MM.1S (cell line): ENCODE measurements at regions not wholly inside any gene's neighbourhood (a gene's known extent, or its start where the extent isn't known, plus 50 kb on each side); places are given as distances from the start of the nearest gene placed in this dataset.

ENCODE experiments used
- DNase-seq: peaks from one replicate; pipeline ENCODE4 v3.0.0-alpha.2; 2015
- H2AFZ ChIP-seq: fragments of 300-600 bp; sonication (generic); 2 replicates; pipeline ENCODE4 v1.6.0; 2016; ENCODE audit warnings: antibody characterized with exemption, low read length
- H3F3A ChIP-seq: fragments of 300-600 bp; sonication (generic); 2 replicates; pipeline ENCODE4 v1.6.1; 2016; ENCODE audit warnings: mild to moderate bottlenecking, antibody characterized with exemption, low read length, moderate library complexity, mixed read lengths; ENCODE audit not compliant: insufficient read depth
- H3K27ac ChIP-seq: fragments of 300-600 bp; sonication (generic); 2 replicates; pipeline ENCODE4 v1.5.1; 2016; ENCODE audit warnings: mild to moderate bottlenecking, low read length
- H3K27me3 ChIP-seq: fragments of 300-600 bp; sonication (generic); replicated peaks from 2 replicates; pipeline ENCODE4 v1.6.0; 2016; ENCODE audit warnings: low read length; ENCODE audit not compliant: insufficient read depth
- H3K36me3 ChIP-seq: fragments of 300-600 bp; sonication (generic); replicated peaks from 2 replicates; pipeline ENCODE4 v1.6.1; 2016; ENCODE audit warnings: mild to moderate bottlenecking, low read length, mixed read lengths; ENCODE audit not compliant: insufficient read depth
- H3K4me1 ChIP-seq: fragments of 300-600 bp; sonication (generic); 2 replicates; pipeline ENCODE4 v1.6.1; 2016; ENCODE audit warnings: low read length, mixed read lengths
- H3K4me2 ChIP-seq: fragments of 300-600 bp; sonication (generic); 2 replicates; pipeline ENCODE4 v1.6.0; 2016; ENCODE audit warnings: low read depth, low read length
- H3K4me3 ChIP-seq: fragments of 300-600 bp; sonication (generic); 2 replicates; pipeline ENCODE4 v1.5.1; 2016; ENCODE audit warnings: low read length, mixed read lengths
- H3K79me2 ChIP-seq: fragments of 300-600 bp; sonication (generic); 2 replicates; pipeline ENCODE4 v1.6.1; 2016; ENCODE audit warnings: mixed run types, low read length, mixed read lengths
- H3K9ac ChIP-seq: fragments of 300-600 bp; sonication (generic); 2 replicates; pipeline ENCODE4 v1.6.1; 2016; ENCODE audit warnings: low read length, mixed read lengths
- H3K9me2 ChIP-seq: fragments of 300-600 bp; sonication (generic); replicated peaks from 2 replicates; pipeline ENCODE4 v1.6.1; 2016; ENCODE audit warnings: mild to moderate bottlenecking, low read length, mixed read lengths; ENCODE audit not compliant: insufficient read depth
- H3K9me3 ChIP-seq: fragments of 300-600 bp; sonication (generic); replicated peaks from 2 replicates; pipeline ENCODE4 v1.6.1; 2016; ENCODE audit warnings: mild to moderate bottlenecking, low read length, mixed read lengths; ENCODE audit not compliant: insufficient read depth
- H4K20me1 ChIP-seq: fragments of 300-600 bp; sonication (generic); 2 replicates; pipeline ENCODE4 v1.6.1; 2016; ENCODE audit warnings: mild to moderate bottlenecking, low read length, moderate library complexity, mixed read lengths; ENCODE audit not compliant: insufficient read depth
- EZH2 ChIP-seq: fragments of 300-600 bp; sonication (generic); optimal IDR thresholded peaks from 2 replicates; pipeline ENCODE3; 2017; ENCODE audit warnings: low read depth, mild to moderate bottlenecking, antibody characterized with exemption, low read length, mixed read lengths
- EZH2phosphoT487 ChIP-seq: fragments of 300-600 bp; sonication (generic); IDR thresholded peaks from 2 replicates; pipeline ENCODE4 v1.6.1; 2018; ENCODE audit warnings: antibody characterized with exemption, low read length
- TF ChIP-seq, protein P1 (sequence below): fragments of 300-600 bp; sonication (generic); IDR thresholded peaks from 2 replicates; pipeline ENCODE4 v1.5.1; 2016; ENCODE audit warnings: antibody characterized with exemption, low read length, mixed read lengths

DNA sequence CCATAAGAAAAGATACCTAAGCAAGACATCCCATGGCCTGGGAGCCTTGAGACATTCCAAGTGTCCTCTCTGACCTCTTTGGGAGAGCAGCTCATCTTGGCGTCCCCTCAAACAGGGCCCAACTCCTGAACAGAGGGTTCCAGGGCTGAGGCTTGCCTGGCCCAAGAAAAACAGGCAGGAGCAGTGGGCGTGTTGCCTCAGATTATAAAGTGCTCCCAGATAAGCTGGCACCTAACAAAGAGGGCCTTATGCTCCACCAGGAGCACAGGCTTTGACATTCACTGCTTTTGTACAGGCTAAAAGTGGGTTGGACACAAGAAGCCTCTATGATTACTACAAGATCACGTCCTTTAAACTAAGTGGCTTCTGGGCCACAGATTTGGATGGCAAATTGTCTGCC lies 193.1 kb downstream of the FGFR2 start:
- H3K9me2 ChIP-seq = no peaks in the 10 kb centered on the region
- H3K27ac ChIP-seq = no peak overlapping the region
- no peaks in the 10 kb centered on the region for H3K36me3 ChIP-seq
- no peak overlapping the region for H3K9ac ChIP-seq
- no peak overlapping the region for H3K4me3 ChIP-seq
- H3K4me1 ChIP-seq = no peaks in the 10 kb centered on the region
- no peaks in the 10 kb centered on the region for H3K27me3 ChIP-seq
- DNase-seq = no peak
- no peaks in the 10 kb centered on the region for H4K20me1 ChIP-seq
- TF ChIP-seq, protein P1, sequence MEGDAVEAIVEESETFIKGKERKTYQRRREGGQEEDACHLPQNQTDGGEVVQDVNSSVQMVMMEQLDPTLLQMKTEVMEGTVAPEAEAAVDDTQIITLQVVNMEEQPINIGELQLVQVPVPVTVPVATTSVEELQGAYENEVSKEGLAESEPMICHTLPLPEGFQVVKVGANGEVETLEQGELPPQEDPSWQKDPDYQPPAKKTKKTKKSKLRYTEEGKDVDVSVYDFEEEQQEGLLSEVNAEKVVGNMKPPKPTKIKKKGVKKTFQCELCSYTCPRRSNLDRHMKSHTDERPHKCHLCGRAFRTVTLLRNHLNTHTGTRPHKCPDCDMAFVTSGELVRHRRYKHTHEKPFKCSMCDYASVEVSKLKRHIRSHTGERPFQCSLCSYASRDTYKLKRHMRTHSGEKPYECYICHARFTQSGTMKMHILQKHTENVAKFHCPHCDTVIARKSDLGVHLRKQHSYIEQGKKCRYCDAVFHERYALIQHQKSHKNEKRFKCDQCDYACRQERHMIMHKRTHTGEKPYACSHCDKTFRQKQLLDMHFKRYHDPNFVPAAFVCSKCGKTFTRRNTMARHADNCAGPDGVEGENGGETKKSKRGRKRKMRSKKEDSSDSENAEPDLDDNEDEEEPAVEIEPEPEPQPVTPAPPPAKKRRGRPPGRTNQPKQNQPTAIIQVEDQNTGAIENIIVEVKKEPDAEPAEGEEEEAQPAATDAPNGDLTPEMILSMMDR = no peak
- TF ChIP-seq EZH2 (no peak), EZH2phosphoT487 (no peak)
- H3K9me3 ChIP-seq = no peaks in the 10 kb centered on the region
- no peaks in the 10 kb centered on the region for H3F3A ChIP-seq
- H3K79me2 ChIP-seq = no peaks in the 10 kb centered on the region
- H3K4me2 ChIP-seq = no peak overlapping the region
- no peak overlapping the region for H2AFZ ChIP-seq

DNA sequence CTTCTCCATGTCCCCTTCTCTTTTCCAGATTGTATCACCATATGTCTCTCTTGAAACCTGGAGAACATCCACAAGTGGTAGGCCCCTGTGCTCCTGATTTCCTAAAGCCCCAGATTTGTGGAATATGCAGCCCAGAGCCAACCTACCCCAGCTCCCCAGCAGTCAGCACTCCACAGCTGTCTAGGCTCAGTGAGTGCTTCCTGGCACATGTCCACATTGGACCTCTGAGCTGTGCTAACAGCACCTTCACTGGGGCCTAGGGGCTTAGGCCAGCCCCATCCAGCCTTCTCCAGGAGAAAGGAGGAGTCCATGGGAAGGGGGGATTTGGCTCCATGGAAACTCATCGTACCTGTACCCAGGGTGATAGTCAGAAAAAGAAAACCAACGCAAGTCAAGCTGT lies 192.7 kb downstream of the FGFR2 start:
- Histone ChIP-seq H2AFZ (no peak overlapping the region), H3K27ac (no peak overlapping the region), H3K9me3 (no peaks in the 10 kb centered on the region), H3K4me3 (no peak overlapping the region), H3K27me3 (no peaks in the 10 kb centered on the region), H3F3A (no peaks in the 10 kb centered on the region), H3K9ac (no peak overlapping the region), H3K79me2 (no peaks in the 10 kb centered on the region), H3K36me3 (no peaks in the 10 kb centered on the region), H4K20me1 (no peaks in the 10 kb centered on the region), H3K4me2 (no peak overlapping the region), H3K9me2 (no peaks in the 10 kb centered on the region), H3K4me1 (no peaks in the 10 kb centered on the region)
- TF ChIP-seq EZH2phosphoT487 = no peak
- TF ChIP-seq, protein P1 = no peak
- no peak for DNase-seq

- Histone ChIP-seq H3F3A (no peaks in the 10 kb centered on the region), H3K4me3 (no peak overlapping the region), H2AFZ (no peak overlapping the region), H3K4me1 (no peaks in the 10 kb centered on the region), H3K79me2 (no peaks in the 10 kb centered on the region), H3K4me2 (no peak overlapping the region), H3K9ac (no peak overlapping the region), H3K36me3 (no peaks in the 10 kb centered on the region), H3K9me2 (no peaks in the 10 kb centered on the region), H3K9me3 (no peaks in the 10 kb centered on the region), H3K27ac (no peak overlapping the region), H4K20me1 (no peaks in the 10 kb centered on the region), H3K27me3 (no peaks in the 10 kb centered on the region)
- DNase-seq = no peak
- TF ChIP-seq, protein P1 = no peak
- TF ChIP-seq EZH2 (no peak), EZH2phosphoT487 (no peak)
These were observed 192.3 kb downstream of the FGFR2 start for GRCh38 chr10:121405953-121406352.
